GM23338 (cell line): ENCODE measurements at regions not wholly inside any gene's neighbourhood (a gene's known extent, or its start where the extent isn't known, plus 50 kb on each side); places are given as distances from the start of the nearest gene placed in this dataset.

Source experiments
- ATAC-seq: fragments of 200-7000 bp; cut with Tn5 transposase; 3 replicates; pipeline ENCODE4 v1.9.1; 2020
- DNase-seq: peaks from one replicate; pipeline ENCODE4 v3.0.0-alpha.2; 2015; ENCODE audit warnings: low spot score
- H2AFZ ChIP-seq: fragments of 200-600 bp; sonication (generic); 2 replicates; pipeline ENCODE4 v1.8.0; 2016; ENCODE audit warnings: antibody characterized with exemption, mild to moderate bottlenecking, moderate library complexity
- H3F3A ChIP-seq: fragments of 200-600 bp; sonication (generic); replicated peaks from 2 replicates; pipeline ENCODE4 v1.8.0; 2017; ENCODE audit warnings: antibody characterized with exemption, mixed run types, low read depth
- H3K27ac ChIP-seq: fragments of 200-600 bp; sonication (generic); 2 replicates; pipeline ENCODE4 v1.6.1; 2016; ENCODE audit warnings: low read depth
- H3K27me3 ChIP-seq: fragments of 200-600 bp; sonication (generic); 2 replicates; pipeline ENCODE4 v1.8.0; 2016; ENCODE audit warnings: mild to moderate bottlenecking, mixed run types, moderate library complexity; ENCODE audit not compliant: insufficient read depth
- H3K36me3 ChIP-seq: fragments of 200-600 bp; sonication (generic); 2 replicates; pipeline ENCODE4 v1.8.0; 2016; ENCODE audit warnings: mild to moderate bottlenecking; ENCODE audit not compliant: insufficient read depth
- H3K4me1 ChIP-seq: fragments of 200-600 bp; sonication (generic); 2 replicates; pipeline ENCODE4 v1.8.0; 2016; ENCODE audit warnings: mild to moderate bottlenecking, moderate library complexity; ENCODE audit not compliant: insufficient read depth
- H3K4me2 ChIP-seq: fragments of 200-600 bp; sonication (generic); 2 replicates; pipeline ENCODE4 v1.7.1; 2017; ENCODE audit warnings: mixed run types
- H3K4me3 ChIP-seq: fragments of 200-600 bp; sonication (generic); 2 replicates; pipeline ENCODE4 v1.6.1; 2016; ENCODE audit warnings: mixed run types
- H3K79me2 ChIP-seq: fragments of 200-600 bp; sonication (generic); replicated peaks from 2 replicates; pipeline ENCODE4 v1.8.0; 2017; ENCODE audit warnings: mild to moderate bottlenecking; ENCODE audit not compliant: insufficient read depth
- H3K9me2 ChIP-seq: fragments of 200-600 bp; sonication (generic); 2 replicates; pipeline ENCODE4 v1.8.0; 2017; ENCODE audit not compliant: insufficient read depth
- H4K20me1 ChIP-seq: fragments of 200-600 bp; sonication (generic); replicated peaks from 2 replicates; pipeline ENCODE4 v1.8.0; 2017; ENCODE audit warnings: mild to moderate bottlenecking; ENCODE audit not compliant: insufficient read depth
- H3K27ac Mint-ChIP-seq: 2 replicates; pipeline ENCODE4 v1.8.0; 2020; ENCODE audit warnings: inconsistent platforms, mild to moderate bottlenecking, moderate library complexity, mixed read lengths
- H3K27me3 Mint-ChIP-seq: 3 replicates; pipeline ENCODE4 v1.8.0; 2022; ENCODE audit warnings: low read depth, mild to moderate bottlenecking, moderate library complexity, mixed read lengths, inconsistent platforms; ENCODE audit not compliant: insufficient read depth, poor library complexity
- H3K36me3 Mint-ChIP-seq: 3 replicates; pipeline ENCODE4 v1.8.0; 2021; ENCODE audit warnings: low read depth, mild to moderate bottlenecking, inconsistent platforms, moderate library complexity, mixed read lengths
- H3K4me1 Mint-ChIP-seq: 3 replicates; pipeline ENCODE4 v1.8.0; 2020; ENCODE audit warnings: mild to moderate bottlenecking, inconsistent platforms, mixed read lengths
- H3K4me3 Mint-ChIP-seq: 3 replicates; pipeline ENCODE4 v1.8.0; 2021; ENCODE audit warnings: moderate library complexity, mild to moderate bottlenecking, inconsistent platforms, mixed read lengths
- H3K9me3 Mint-ChIP-seq: 3 replicates; pipeline ENCODE4 v1.8.0; 2020; ENCODE audit warnings: moderate library complexity, mild to moderate bottlenecking, inconsistent platforms, mixed read lengths
- EZH2 ChIP-seq: fragments of 200-600 bp; sonication (generic); IDR thresholded peaks from one replicate; pipeline ENCODE4 v1.8.0; 2017; ENCODE audit warnings: antibody characterized with exemption, mild to moderate bottlenecking, low read depth; ENCODE audit not compliant: unreplicated experiment
- JUNB ChIP-seq: IDR thresholded peaks from one replicate; pipeline ENCODE4 v1.6.1; 2016; ENCODE audit warnings: antibody characterized with exemption; ENCODE audit not compliant: unreplicated experiment
- NANOG ChIP-seq: IDR thresholded peaks from 2 replicates; pipeline ENCODE4 v1.6.1; 2016; ENCODE audit warnings: antibody characterized with exemption, borderline replicate concordance
- ZNF114 ChIP-seq: fragments of 250-450 bp; sonication (Bioruptor Pico); IDR thresholded peaks from 2 replicates; pipeline ENCODE4 v1.5.0; 2020; ENCODE audit warnings: mild to moderate bottlenecking, moderate library complexity
- TF ChIP-seq, protein P1 (sequence below), 2 experiments: fragments of 200-600 bp in 1 of 2; sonication (generic) in 1 of 2; conservative IDR thresholded peaks; 2 replicates each; pipeline versions ENCODE4 v1.5.1 to v1.6.1; 2016 to 2017; ENCODE audit warnings: antibody characterized with exemption in 2 of 2, low read depth in 2 of 2, mild to moderate bottlenecking in 2 of 2, moderate library complexity in 1 of 2
- TF ChIP-seq, protein P2 (sequence below): IDR thresholded peaks from 2 replicates; pipeline ENCODE4 v1.6.1; 2016; ENCODE audit warnings: antibody characterized with exemption
- TF ChIP-seq, protein P3 (sequence below): fragments of 250-450 bp; sonication (Bioruptor Pico); IDR thresholded peaks from 2 replicates; pipeline ENCODE4 v1.5.0; 2020; ENCODE audit warnings: mild to moderate bottlenecking, moderate library complexity

DNA sequence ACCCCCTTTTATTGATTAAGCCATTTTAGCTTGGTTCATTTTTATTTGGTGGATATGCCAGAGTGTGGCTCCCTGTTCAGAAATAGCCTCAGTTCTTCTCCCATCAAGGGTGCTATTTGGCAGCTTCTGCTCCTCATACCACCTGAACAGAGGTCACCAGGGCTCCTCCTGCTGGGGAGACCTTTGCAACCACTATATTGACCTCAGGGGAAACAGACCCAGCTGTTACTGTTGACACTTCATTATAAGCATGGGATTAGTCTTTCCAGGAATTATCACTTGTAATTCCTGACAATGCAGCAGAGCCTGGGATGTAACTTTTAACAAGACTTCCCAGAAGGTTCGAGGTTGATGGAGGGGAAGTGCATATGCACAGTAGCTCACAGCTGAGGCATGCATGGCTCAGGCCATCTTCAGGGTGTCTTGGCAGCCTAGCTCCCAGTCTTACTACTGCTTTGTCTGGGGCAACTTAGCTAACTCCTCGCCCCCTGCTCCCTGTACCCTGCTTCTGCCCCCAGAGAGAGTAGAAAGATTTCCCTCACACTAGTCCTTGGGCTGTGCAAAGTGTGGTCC, 239.4 kb upstream of the SPRED2 start:
- Mint-ChIP-seq H3K9me3 (peaks cover 39% of the 10 kb centered on the region), H3K27ac (no peak overlapping the region), H3K27me3 (peaks cover 5% of the 10 kb centered on the region), H3K36me3 (peaks cover 19% of the 10 kb centered on the region), H3K4me3 (no peak overlapping the region), H3K4me1 (peaks cover 5% of the 10 kb centered on the region; the same call in 2 of the 3 replicates)
- H3K27ac ChIP-seq: no peak overlapping the region
- DNase-seq (no peak), ATAC-seq (no peak)
- no peaks in the 10 kb centered on the region for H3K27me3 ChIP-seq
- H4K20me1 ChIP-seq: no peaks in the 10 kb centered on the region
- H3K9me2 ChIP-seq: no peaks in the 10 kb centered on the region
- TF ChIP-seq, protein P1, sequence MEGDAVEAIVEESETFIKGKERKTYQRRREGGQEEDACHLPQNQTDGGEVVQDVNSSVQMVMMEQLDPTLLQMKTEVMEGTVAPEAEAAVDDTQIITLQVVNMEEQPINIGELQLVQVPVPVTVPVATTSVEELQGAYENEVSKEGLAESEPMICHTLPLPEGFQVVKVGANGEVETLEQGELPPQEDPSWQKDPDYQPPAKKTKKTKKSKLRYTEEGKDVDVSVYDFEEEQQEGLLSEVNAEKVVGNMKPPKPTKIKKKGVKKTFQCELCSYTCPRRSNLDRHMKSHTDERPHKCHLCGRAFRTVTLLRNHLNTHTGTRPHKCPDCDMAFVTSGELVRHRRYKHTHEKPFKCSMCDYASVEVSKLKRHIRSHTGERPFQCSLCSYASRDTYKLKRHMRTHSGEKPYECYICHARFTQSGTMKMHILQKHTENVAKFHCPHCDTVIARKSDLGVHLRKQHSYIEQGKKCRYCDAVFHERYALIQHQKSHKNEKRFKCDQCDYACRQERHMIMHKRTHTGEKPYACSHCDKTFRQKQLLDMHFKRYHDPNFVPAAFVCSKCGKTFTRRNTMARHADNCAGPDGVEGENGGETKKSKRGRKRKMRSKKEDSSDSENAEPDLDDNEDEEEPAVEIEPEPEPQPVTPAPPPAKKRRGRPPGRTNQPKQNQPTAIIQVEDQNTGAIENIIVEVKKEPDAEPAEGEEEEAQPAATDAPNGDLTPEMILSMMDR (conservative IDR thresholded peaks at IDR 0.05; ENCODE audit: low read depth in 2 of 2): peak; percentile 13 to 35; a peak in 3 of 4 replicates
- no peak for TF ChIP-seq ZNF114 (CRISPR knock-in tag)
- H3K36me3 ChIP-seq: no peaks in the 10 kb centered on the region
- H3F3A ChIP-seq: no peaks in the 10 kb centered on the region
- H3K4me1 ChIP-seq: no peaks in the 10 kb centered on the region
- no peak overlapping the region for H2AFZ ChIP-seq
- no peak overlapping the region for H3K4me2 ChIP-seq
- H3K4me3 ChIP-seq: no peak overlapping the region
- no peaks in the 10 kb centered on the region for H3K79me2 ChIP-seq

GRCh38 chr2:65669574-65669973, 237.2 kb upstream of the SPRED2 start:
- TF ChIP-seq EZH2 (no peak), JUNB (no peak), NANOG (no peak)
- TF ChIP-seq, protein P2, sequence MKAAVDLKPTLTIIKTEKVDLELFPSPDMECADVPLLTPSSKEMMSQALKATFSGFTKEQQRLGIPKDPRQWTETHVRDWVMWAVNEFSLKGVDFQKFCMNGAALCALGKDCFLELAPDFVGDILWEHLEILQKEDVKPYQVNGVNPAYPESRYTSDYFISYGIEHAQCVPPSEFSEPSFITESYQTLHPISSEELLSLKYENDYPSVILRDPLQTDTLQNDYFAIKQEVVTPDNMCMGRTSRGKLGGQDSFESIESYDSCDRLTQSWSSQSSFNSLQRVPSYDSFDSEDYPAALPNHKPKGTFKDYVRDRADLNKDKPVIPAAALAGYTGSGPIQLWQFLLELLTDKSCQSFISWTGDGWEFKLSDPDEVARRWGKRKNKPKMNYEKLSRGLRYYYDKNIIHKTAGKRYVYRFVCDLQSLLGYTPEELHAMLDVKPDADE: no peak
- TF ChIP-seq, protein P3, sequence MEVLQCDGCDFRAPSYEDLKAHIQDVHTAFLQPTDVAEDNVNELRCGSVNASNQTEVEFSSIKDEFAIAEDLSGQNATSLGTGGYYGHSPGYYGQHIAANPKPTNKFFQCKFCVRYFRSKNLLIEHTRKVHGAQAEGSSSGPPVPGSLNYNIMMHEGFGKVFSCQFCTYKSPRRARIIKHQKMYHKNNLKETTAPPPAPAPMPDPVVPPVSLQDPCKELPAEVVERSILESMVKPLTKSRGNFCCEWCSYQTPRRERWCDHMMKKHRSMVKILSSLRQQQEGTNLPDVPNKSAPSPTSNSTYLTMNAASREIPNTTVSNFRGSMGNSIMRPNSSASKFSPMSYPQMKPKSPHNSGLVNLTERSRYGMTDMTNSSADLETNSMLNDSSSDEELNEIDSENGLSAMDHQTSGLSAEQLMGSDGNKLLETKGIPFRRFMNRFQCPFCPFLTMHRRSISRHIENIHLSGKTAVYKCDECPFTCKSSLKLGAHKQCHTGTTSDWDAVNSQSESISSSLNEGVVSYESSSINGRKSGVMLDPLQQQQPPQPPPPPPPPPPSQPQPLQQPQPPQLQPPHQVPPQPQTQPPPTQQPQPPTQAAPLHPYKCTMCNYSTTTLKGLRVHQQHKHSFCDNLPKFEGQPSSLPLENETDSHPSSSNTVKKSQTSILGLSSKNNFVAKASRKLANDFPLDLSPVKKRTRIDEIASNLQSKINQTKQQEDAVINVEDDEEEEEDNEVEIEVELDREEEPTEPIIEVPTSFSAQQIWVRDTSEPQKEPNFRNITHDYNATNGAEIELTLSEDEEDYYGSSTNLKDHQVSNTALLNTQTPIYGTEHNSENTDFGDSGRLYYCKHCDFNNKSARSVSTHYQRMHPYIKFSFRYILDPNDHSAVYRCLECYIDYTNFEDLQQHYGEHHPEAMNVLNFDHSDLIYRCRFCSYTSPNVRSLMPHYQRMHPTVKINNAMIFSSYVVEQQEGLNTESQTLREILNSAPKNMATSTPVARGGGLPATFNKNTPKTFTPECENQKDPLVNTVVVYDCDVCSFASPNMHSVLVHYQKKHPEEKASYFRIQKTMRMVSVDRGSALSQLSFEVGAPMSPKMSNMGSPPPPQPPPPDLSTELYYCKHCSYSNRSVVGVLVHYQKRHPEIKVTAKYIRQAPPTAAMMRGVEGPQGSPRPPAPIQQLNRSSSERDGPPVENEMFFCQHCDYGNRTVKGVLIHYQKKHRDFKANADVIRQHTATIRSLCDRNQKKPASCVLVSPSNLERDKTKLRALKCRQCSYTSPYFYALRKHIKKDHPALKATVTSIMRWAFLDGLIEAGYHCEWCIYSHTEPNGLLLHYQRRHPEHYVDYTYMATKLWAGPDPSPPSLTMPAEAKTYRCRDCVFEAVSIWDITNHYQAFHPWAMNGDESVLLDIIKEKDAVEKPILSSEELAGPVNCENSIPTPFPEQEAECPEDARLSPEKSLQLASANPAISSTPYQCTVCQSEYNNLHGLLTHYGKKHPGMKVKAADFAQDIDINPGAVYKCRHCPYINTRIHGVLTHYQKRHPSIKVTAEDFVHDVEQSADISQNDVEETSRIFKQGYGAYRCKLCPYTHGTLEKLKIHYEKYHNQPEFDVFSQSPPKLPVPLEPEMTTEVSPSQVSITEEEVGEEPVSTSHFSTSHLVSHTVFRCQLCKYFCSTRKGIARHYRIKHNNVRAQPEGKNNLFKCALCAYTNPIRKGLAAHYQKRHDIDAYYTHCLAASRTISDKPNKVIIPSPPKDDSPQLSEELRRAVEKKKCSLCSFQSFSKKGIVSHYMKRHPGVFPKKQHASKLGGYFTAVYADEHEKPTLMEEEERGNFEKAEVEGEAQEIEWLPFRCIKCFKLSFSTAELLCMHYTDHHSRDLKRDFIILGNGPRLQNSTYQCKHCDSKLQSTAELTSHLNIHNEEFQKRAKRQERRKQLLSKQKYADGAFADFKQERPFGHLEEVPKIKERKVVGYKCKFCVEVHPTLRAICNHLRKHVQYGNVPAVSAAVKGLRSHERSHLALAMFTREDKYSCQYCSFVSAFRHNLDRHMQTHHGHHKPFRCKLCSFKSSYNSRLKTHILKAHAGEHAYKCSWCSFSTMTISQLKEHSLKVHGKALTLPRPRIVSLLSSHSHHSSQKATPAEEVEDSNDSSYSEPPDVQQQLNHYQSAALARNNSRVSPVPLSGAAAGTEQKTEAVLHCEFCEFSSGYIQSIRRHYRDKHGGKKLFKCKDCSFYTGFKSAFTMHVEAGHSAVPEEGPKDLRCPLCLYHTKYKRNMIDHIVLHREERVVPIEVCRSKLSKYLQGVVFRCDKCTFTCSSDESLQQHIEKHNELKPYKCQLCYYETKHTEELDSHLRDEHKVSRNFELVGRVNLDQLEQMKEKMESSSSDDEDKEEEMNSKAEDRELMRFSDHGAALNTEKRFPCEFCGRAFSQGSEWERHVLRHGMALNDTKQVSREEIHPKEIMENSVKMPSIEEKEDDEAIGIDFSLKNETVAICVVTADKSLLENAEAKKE: no peak
- peaks cover 16% of the 10 kb centered on the region for H3K36me3 Mint-ChIP-seq
- H3K4me3 Mint-ChIP-seq: no peak overlapping the region
- H3K4me1 Mint-ChIP-seq: peaks cover 5% of the 10 kb centered on the region
- Histone ChIP-seq H3K27ac (no peak overlapping the region), H3F3A (no peaks in the 10 kb centered on the region), H3K36me3 (no peaks in the 10 kb centered on the region), H3K27me3 (no peaks in the 10 kb centered on the region), H3K4me1 (no peaks in the 10 kb centered on the region), H2AFZ (no peak overlapping the region), H3K4me3 (no peak overlapping the region), H3K79me2 (no peaks in the 10 kb centered on the region), H3K9me2 (no peaks in the 10 kb centered on the region), H4K20me1 (no peaks in the 10 kb centered on the region), H3K4me2 (no peak overlapping the region)
- H3K27ac Mint-ChIP-seq: no peak overlapping the region
- H3K9me3 Mint-ChIP-seq: peaks cover 40% of the 10 kb centered on the region
- peaks cover 10% of the 10 kb centered on the region for H3K27me3 Mint-ChIP-seq
- ATAC-seq (no peak), DNase-seq (no peak)
